ENCODE measurements at regions not wholly inside any gene's neighbourhood (a gene's known extent, or its start where the extent isn't known, plus 50 kb on each side); places are given as distances from the start of the nearest gene placed in this dataset.
A peak's percentile ranks its signal among the peaks of the same experiment; 100 is the strongest.

DNA sequence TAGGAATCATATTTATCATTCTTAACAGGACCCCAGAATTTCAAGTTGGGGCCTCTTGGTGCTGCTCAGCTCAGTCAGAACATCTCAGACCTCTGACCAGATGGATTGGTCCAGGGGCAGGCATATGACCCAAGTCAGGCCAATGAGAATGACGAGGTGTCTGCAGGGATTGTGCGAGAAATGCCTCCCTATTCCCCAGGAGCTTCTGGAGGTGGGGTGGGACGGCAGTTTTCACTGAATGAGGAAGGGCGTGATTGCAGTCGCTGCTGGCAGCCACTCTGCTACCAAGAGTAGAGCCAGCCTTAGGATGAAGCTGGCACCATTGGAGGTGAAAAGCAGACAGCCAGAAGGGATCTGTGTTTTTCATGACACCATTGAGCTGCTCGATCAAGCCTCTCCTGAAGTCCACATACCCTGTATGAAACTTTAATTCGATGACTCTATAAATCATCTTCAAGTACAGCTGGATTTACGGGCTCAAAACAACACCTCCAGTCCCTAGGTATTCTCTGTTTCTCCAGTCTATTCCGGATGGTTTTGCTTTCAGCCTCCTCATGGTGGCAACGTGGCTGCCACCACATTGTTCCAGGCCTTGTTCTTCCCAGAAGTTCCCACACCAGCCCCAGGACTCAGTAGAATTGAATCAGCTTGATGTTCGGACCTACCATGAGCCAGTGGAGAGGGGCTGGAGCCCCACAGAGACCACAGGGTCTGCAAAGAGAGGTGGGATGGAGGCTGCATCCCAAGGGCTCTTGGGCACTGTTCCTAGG is 70.2 kb upstream of the ADAMTS2 start:
- no peak overlapping the region for H3K27ac ChIP-seq (ENCODE audit: low read depth in 2 of 2, low read length in 1 of 2)
- no peak overlapping the region for H3K4me3 ChIP-seq (ENCODE audit: low read depth in 2 of 2, low read length in 1 of 2)
- DNase-seq, result peak; percentile 4
- H3K4me2 ChIP-seq, result no peak overlapping the region
- H3K9ac ChIP-seq, result no peak overlapping the region
- H3K36me3 ChIP-seq (replicated peaks in 1 of 2; ENCODE audit: control insufficient read depth in 1 of 2, insufficient read depth in 2 of 2, low read length in 1 of 2), result no peaks in the 10 kb centered on the region
- H3K27me3 ChIP-seq (ENCODE audit: insufficient read depth), result no peaks in the 10 kb centered on the region
- peaks cover 0 to 36% of the 10 kb centered on the region in 2 experiments; a peak in 1 of 4 replicates for H3K4me1 ChIP-seq (ENCODE audit: control insufficient read depth in 1 of 2, insufficient read depth in 2 of 2, low read depth in 1 of 2, low read length in 1 of 2)
- CTCF ChIA-PET, result interaction anchor here (1.0 to 1.1 kb wide), 3 partner anchors 16 to 78 kb away, joined by 3 to 4 read pairs (median 4); no protein-coding TSS in a partner anchor
- no peaks in the 10 kb centered on the region for H3K9me3 ChIP-seq
- H3F3A ChIP-seq (replicated peaks; ENCODE audit: insufficient read depth), result no peaks in the 10 kb centered on the region
- H4K20me1 ChIP-seq (ENCODE audit: insufficient read depth), result no peaks in the 10 kb centered on the region
- TF ChIP-seq NFIC (IDR thresholded peaks at IDR 0.05; ENCODE audit: borderline replicate concordance), result no peak
- TF ChIP-seq GABPA (IDR thresholded peaks at IDR 0.05; ENCODE audit: low read depth), result no peak
- TF ChIP-seq MXI1 (IDR thresholded peaks at IDR 0.05; ENCODE audit: low read depth, low read length), result no peak
- TF ChIP-seq, protein P1, sequence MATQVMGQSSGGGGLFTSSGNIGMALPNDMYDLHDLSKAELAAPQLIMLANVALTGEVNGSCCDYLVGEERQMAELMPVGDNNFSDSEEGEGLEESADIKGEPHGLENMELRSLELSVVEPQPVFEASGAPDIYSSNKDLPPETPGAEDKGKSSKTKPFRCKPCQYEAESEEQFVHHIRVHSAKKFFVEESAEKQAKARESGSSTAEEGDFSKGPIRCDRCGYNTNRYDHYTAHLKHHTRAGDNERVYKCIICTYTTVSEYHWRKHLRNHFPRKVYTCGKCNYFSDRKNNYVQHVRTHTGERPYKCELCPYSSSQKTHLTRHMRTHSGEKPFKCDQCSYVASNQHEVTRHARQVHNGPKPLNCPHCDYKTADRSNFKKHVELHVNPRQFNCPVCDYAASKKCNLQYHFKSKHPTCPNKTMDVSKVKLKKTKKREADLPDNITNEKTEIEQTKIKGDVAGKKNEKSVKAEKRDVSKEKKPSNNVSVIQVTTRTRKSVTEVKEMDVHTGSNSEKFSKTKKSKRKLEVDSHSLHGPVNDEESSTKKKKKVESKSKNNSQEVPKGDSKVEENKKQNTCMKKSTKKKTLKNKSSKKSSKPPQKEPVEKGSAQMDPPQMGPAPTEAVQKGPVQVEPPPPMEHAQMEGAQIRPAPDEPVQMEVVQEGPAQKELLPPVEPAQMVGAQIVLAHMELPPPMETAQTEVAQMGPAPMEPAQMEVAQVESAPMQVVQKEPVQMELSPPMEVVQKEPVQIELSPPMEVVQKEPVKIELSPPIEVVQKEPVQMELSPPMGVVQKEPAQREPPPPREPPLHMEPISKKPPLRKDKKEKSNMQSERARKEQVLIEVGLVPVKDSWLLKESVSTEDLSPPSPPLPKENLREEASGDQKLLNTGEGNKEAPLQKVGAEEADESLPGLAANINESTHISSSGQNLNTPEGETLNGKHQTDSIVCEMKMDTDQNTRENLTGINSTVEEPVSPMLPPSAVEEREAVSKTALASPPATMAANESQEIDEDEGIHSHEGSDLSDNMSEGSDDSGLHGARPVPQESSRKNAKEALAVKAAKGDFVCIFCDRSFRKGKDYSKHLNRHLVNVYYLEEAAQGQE (IDR thresholded peaks at IDR 0.05; ENCODE audit: low read depth, low read length), result no peak
- TF ChIP-seq CHD2 (IDR thresholded peaks at IDR 0.05; ENCODE audit: low read length, partially characterized antibody), result no peak
- TF ChIP-seq POLR2AphosphoS5 (IDR thresholded peaks at IDR 0.05; ENCODE audit: low read depth, low read length), result no peak
- TF ChIP-seq, protein P2, sequence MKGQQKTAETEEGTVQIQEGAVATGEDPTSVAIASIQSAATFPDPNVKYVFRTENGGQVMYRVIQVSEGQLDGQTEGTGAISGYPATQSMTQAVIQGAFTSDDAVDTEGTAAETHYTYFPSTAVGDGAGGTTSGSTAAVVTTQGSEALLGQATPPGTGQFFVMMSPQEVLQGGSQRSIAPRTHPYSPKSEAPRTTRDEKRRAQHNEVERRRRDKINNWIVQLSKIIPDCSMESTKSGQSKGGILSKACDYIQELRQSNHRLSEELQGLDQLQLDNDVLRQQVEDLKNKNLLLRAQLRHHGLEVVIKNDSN (IDR thresholded peaks at IDR 0.05; ENCODE audit: borderline replicate concordance, low read depth), result no peak
- TF ChIP-seq RFX5 (IDR thresholded peaks at IDR 0.05; ENCODE audit: low read length), result no peak
- WGBS (ENCODE audit: low lambda C conversion rate), result 29% methylated on average over 10 of the region's 11 CpGs
- H3K9me2 ChIP-seq, result no peaks in the 10 kb centered on the region
- POLR2A ChIA-PET, result interaction anchor here (1.0 to 1.2 kb wide), 2 partner anchors 8 to 22 kb away, joined by 3 to 4 read pairs; no protein-coding TSS in a partner anchor
- H2AFZ ChIP-seq (ENCODE audit: low read depth), result no peak overlapping the region
- no peaks in the 10 kb centered on the region for H3K79me2 ChIP-seq (ENCODE audit: insufficient read depth)

DNA sequence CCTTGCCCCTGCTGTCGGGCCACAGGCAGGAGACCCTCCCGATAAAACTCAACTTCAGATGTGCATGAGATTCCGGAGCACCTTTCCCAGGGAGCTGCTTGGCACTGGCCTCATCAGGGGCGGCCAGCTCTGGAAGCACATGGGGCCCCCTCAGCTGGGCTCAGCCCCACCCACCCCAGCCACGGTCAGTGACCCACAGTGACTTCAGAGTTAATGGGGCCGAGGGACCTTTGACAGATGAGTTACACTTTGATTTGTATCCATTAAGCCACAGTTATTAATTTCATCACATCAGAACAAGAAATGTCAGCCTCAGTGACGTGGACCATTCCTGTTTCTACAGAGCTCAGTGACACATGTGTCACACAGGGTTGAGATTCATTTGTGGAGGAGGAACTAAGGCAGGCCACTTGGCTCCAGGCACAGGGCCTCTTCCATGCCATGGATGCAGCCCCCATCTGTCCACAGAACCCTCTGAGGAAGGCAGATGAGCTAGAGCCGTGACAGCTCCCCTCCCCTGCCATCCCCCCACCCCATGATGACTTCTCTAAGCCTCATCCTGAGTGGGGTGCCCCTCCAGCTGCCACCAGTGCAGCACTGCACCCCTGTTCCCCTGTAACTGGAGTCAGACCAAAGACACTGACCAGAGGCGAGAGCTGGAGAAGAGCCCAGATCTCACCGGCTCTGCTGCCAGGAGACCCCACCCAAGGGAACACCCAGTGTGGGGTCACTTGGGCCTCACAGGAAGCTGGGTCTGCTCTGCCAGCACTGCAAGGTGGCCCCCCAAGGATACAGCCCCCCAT is 69.4 kb upstream of the ADAMTS2 start:
- H4K20me1 ChIP-seq (ENCODE audit: insufficient read depth), result no peaks in the 10 kb centered on the region
- no peaks in the 10 kb centered on the region for H3K27me3 ChIP-seq (ENCODE audit: insufficient read depth)
- no peaks in the 10 kb centered on the region for H3K36me3 ChIP-seq (replicated peaks in 1 of 2; ENCODE audit: control insufficient read depth in 1 of 2, insufficient read depth in 2 of 2, low read length in 1 of 2)
- no peaks in the 10 kb centered on the region for H3K79me2 ChIP-seq (ENCODE audit: insufficient read depth)
- no peak overlapping the region for H3K4me3 ChIP-seq (ENCODE audit: low read depth in 2 of 2, low read length in 1 of 2)
- ChIA-PET POLR2A (interaction anchor here (1.0 kb wide), 1 partner anchor 22 kb away, joined by 4 read pairs; no protein-coding TSS in a partner anchor), CTCF (interaction anchor here (1.0 to 1.5 kb wide), 5 partner anchors 8 to 79 kb away, joined by 3 to 5 read pairs (median 4); no protein-coding TSS in a partner anchor)
- peak; percentile 32 for DNase-seq
- H3K4me2 ChIP-seq, result no peak overlapping the region
- H3K9me3 ChIP-seq, result no peaks in the 10 kb centered on the region
- H2AFZ ChIP-seq (ENCODE audit: low read depth), result no peak overlapping the region
- peak overlapping the region in 1 of 2 experiments; percentile 62; a peak in 1 of 4 replicates for H3K27ac ChIP-seq (ENCODE audit: low read depth in 2 of 2, low read length in 1 of 2)
- peaks cover 0 to 44% of the 10 kb centered on the region in 2 experiments; a peak in 1 of 4 replicates for H3K4me1 ChIP-seq (ENCODE audit: control insufficient read depth in 1 of 2, insufficient read depth in 2 of 2, low read depth in 1 of 2, low read length in 1 of 2)
- no peaks in the 10 kb centered on the region for H3K9me2 ChIP-seq
- no peaks in the 10 kb centered on the region for H3F3A ChIP-seq (replicated peaks; ENCODE audit: insufficient read depth)
- 27% methylated on average over 6 of the region's 10 CpGs for WGBS (ENCODE audit: low lambda C conversion rate)
- no peak overlapping the region for H3K9ac ChIP-seq
- TF ChIP-seq, protein P3, sequence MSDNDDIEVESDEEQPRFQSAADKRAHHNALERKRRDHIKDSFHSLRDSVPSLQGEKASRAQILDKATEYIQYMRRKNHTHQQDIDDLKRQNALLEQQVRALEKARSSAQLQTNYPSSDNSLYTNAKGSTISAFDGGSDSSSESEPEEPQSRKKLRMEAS (IDR thresholded peaks at IDR 0.05; ENCODE audit: low read depth), result no peak
- TF ChIP-seq, protein P2 (IDR thresholded peaks at IDR 0.05; ENCODE audit: borderline replicate concordance, low read depth), result no peak
- TF ChIP-seq RXRA (IDR thresholded peaks at IDR 0.05; ENCODE audit: borderline replicate concordance, low read depth), result no peak
- no peak for TF ChIP-seq CHD2 (IDR thresholded peaks at IDR 0.05; ENCODE audit: low read length, partially characterized antibody)
- no peak for TF ChIP-seq FOXM1 (IDR thresholded peaks at IDR 0.05; ENCODE audit: low read depth)
- TF ChIP-seq GABPA (IDR thresholded peaks at IDR 0.05; ENCODE audit: low read depth), result no peak
- TF ChIP-seq SMC3 (IDR thresholded peaks at IDR 0.05; ENCODE audit: low read depth, low read length), result no peak
- TF ChIP-seq, protein P4, sequence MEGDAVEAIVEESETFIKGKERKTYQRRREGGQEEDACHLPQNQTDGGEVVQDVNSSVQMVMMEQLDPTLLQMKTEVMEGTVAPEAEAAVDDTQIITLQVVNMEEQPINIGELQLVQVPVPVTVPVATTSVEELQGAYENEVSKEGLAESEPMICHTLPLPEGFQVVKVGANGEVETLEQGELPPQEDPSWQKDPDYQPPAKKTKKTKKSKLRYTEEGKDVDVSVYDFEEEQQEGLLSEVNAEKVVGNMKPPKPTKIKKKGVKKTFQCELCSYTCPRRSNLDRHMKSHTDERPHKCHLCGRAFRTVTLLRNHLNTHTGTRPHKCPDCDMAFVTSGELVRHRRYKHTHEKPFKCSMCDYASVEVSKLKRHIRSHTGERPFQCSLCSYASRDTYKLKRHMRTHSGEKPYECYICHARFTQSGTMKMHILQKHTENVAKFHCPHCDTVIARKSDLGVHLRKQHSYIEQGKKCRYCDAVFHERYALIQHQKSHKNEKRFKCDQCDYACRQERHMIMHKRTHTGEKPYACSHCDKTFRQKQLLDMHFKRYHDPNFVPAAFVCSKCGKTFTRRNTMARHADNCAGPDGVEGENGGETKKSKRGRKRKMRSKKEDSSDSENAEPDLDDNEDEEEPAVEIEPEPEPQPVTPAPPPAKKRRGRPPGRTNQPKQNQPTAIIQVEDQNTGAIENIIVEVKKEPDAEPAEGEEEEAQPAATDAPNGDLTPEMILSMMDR (IDR thresholded peaks at IDR 0.05), result no peak
- TF ChIP-seq TEAD4 (IDR thresholded peaks at IDR 0.05; ENCODE audit: borderline replicate concordance, insufficient read depth), result no peak
- TF ChIP-seq FOSL2 (IDR thresholded peaks at IDR 0.05; ENCODE audit: borderline replicate concordance, low read depth), result no peak
- no peak for TF ChIP-seq EZH2phosphoT487 (IDR thresholded peaks at IDR 0.05; ENCODE audit: borderline replicate concordance, low read depth)

Data from SK-N-SH (cell line).